ENCODE measurements at regions not wholly inside any gene's neighbourhood (a gene's known extent, or its start where the extent isn't known, plus 50 kb on each side); places are given as distances from the start of the nearest gene placed in this dataset.

DNA sequence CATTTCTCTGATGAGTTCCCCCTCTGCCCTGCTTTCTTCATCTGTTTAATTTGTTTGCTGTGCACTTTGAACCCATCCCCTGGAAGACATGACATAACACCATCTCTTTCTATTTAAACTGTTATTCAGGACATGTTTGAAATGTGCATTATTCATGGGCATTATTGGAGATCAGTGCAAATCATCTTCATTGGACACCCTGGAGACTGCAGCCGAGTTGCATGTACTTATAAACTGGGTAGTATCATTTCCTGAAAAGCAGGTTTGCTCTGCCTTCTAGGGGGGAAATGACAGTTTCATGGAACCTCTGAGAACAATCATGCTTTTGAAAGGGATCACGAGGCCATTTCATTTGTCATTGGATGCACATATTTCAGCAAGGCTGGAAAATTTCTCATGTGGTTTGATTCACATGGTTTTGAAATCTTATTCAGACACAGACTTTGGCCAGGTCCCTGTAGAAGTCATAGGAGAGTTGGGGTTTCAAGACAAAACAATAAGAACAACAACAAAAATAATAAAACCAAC is 462.8 kb upstream of the MEX3C start:
- no peaks in the 10 kb centered on the region for H3K36me3 ChIP-seq (replicated peaks in 1 of 2; ENCODE audit: control insufficient read depth in 1 of 2, insufficient read depth in 2 of 2, low read length in 2 of 2)
- Mint-ChIP-seq H3K27ac (no peak overlapping the region), H3K4me1 (no peaks in the 10 kb centered on the region), H3K4me3 (no peak overlapping the region), H3K27me3 (ENCODE audit: low read depth in 3 of 3) (peaks cover 1 to 4% (median 3%) of the 10 kb centered on the region in 3 donors), H3K9me3 (no peaks in the 10 kb centered on the region), H3K36me3 (no peaks in the 10 kb centered on the region)
- no peaks in the 10 kb centered on the region for H4K20me1 ChIP-seq (ENCODE audit: insufficient read depth, low read length)
- no peaks in the 10 kb centered on the region for H3K4me1 ChIP-seq (ENCODE audit: control insufficient read depth in 1 of 2, insufficient read depth in 2 of 2, low read length in 2 of 2)
- no peak overlapping the region for H3K4me2 ChIP-seq (replicated peaks; ENCODE audit: extremely low read depth, low read length, poor library complexity, severe bottlenecking)
- no peak overlapping the region for H3K4me3 ChIP-seq (replicated peaks in 1 of 3; ENCODE audit: low read depth in 2 of 3, low read length in 3 of 3)
- TF ChIP-seq CTCF (IDR thresholded peaks at IDR 0.05), result no peak
- no peak overlapping the region for H3K27ac ChIP-seq (ENCODE audit: low read depth in 1 of 2, low read length in 2 of 2)
- no peak overlapping the region for H2AFZ ChIP-seq (ENCODE audit: insufficient read depth, low read depth, low read length, poor library complexity, severe bottlenecking)
- intact Hi-C loops (cut with micrococcal nuclease), result no loop called here
- H3K9me3 ChIP-seq (replicated peaks in 1 of 2; ENCODE audit: control insufficient read depth in 1 of 2, insufficient read depth in 1 of 2, low read length in 2 of 2), result no peaks in the 10 kb centered on the region
- no peaks in the 10 kb centered on the region for H3K27me3 ChIP-seq (ENCODE audit: control insufficient read depth in 2 of 2, insufficient read depth in 2 of 2, low read length in 2 of 2)
- H3K79me2 ChIP-seq (ENCODE audit: insufficient read depth, low read length), result no peaks in the 10 kb centered on the region
- 86% methylated on average over 1 of the region's 2 CpGs for WGBS (ENCODE audit: insufficient coverage)
- H3K9ac ChIP-seq (ENCODE audit: insufficient read depth, low read length, poor library complexity, severe bottlenecking), result no peak overlapping the region
- DNase-seq, result no peak

GRCh38 chr18:51664236-51664635 is 466.8 kb upstream of the MEX3C start:
- H3K4me2 ChIP-seq (replicated peaks; ENCODE audit: extremely low read depth, low read length, poor library complexity, severe bottlenecking), result no peak overlapping the region
- no peaks in the 10 kb centered on the region for H3K36me3 ChIP-seq (replicated peaks in 1 of 2; ENCODE audit: control insufficient read depth in 1 of 2, insufficient read depth in 2 of 2, low read length in 2 of 2)
- Mint-ChIP-seq H3K27ac (no peak overlapping the region), H3K36me3 (no peaks in the 10 kb centered on the region), H3K4me1 (peaks cover 2% of the 10 kb centered on the region), H3K27me3 (ENCODE audit: low read depth in 3 of 3) (peaks cover 2 to 5% (median 3%) of the 10 kb centered on the region in 3 donors), H3K4me3 (no peak overlapping the region), H3K9me3 (no peaks in the 10 kb centered on the region)
- H3K9ac ChIP-seq (ENCODE audit: insufficient read depth, low read length, poor library complexity, severe bottlenecking), result no peak overlapping the region
- H3K27me3 ChIP-seq (ENCODE audit: control insufficient read depth in 2 of 2, insufficient read depth in 2 of 2, low read length in 2 of 2), result no peaks in the 10 kb centered on the region
- H3K4me3 ChIP-seq (replicated peaks in 1 of 3; ENCODE audit: low read depth in 2 of 3, low read length in 3 of 3), result no peak overlapping the region
- no peaks in the 10 kb centered on the region for H3K4me1 ChIP-seq (ENCODE audit: control insufficient read depth in 1 of 2, insufficient read depth in 2 of 2, low read length in 2 of 2)
- no peaks in the 10 kb centered on the region for H4K20me1 ChIP-seq (ENCODE audit: insufficient read depth, low read length)
- H3K9me3 ChIP-seq (replicated peaks in 1 of 2; ENCODE audit: control insufficient read depth in 1 of 2, insufficient read depth in 1 of 2, low read length in 2 of 2), result no peaks in the 10 kb centered on the region
- no peak overlapping the region for H3K27ac ChIP-seq (ENCODE audit: low read depth in 1 of 2, low read length in 2 of 2)
- WGBS (ENCODE audit: insufficient coverage), result 94% methylated on average over 3 of the region's 3 CpGs
- no peak for DNase-seq
- TF ChIP-seq CTCF (IDR thresholded peaks at IDR 0.05), result no peak
- H3K79me2 ChIP-seq (ENCODE audit: insufficient read depth, low read length), result no peaks in the 10 kb centered on the region
- H2AFZ ChIP-seq (ENCODE audit: insufficient read depth, low read depth, low read length, poor library complexity, severe bottlenecking), result no peak overlapping the region
- intact Hi-C loops (cut with micrococcal nuclease), result no loop called here

Data from CD14-positive monocyte (primary cell).